OCI-LY3 (cell line): ENCODE measurements at regions not wholly inside any gene's neighbourhood (a gene's known extent, or its start where the extent isn't known, plus 50 kb on each side); places are given as distances from the start of the nearest gene placed in this dataset.

Source experiments
- CTCF ChIP-seq: fragments of 200-600, 300-600 bp; sonication (generic); IDR thresholded peaks from 2 replicates; pipeline ENCODE4 v1.5.1; 2014; ENCODE audit warnings: antibody characterized with exemption, low read length, low read depth
- EZH2phosphoT487 ChIP-seq: fragments of 200-600 bp; shearing (Covaris generic); IDR thresholded peaks from 2 replicates; pipeline ENCODE4 v1.6.1; 2018; ENCODE audit warnings: antibody characterized with exemption, mixed run types, low read depth

- TF ChIP-seq CTCF: no peak
- no peak for TF ChIP-seq EZH2phosphoT487
These were observed 1176.3 kb downstream of the PCDH18 start for GRCh38 chr4:136355970-136356369.
